ENCODE measurements at regions not wholly inside any gene's neighbourhood (a gene's known extent, or its start where the extent isn't known, plus 50 kb on each side); places are given as distances from the start of the nearest gene placed in this dataset.

- TF ChIP-seq, protein P1, sequence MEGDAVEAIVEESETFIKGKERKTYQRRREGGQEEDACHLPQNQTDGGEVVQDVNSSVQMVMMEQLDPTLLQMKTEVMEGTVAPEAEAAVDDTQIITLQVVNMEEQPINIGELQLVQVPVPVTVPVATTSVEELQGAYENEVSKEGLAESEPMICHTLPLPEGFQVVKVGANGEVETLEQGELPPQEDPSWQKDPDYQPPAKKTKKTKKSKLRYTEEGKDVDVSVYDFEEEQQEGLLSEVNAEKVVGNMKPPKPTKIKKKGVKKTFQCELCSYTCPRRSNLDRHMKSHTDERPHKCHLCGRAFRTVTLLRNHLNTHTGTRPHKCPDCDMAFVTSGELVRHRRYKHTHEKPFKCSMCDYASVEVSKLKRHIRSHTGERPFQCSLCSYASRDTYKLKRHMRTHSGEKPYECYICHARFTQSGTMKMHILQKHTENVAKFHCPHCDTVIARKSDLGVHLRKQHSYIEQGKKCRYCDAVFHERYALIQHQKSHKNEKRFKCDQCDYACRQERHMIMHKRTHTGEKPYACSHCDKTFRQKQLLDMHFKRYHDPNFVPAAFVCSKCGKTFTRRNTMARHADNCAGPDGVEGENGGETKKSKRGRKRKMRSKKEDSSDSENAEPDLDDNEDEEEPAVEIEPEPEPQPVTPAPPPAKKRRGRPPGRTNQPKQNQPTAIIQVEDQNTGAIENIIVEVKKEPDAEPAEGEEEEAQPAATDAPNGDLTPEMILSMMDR (IDR thresholded peaks at IDR 0.05; ENCODE audit: poor library complexity, severe bottlenecking) = no peak
- TF ChIP-seq MXI1 (conservative IDR thresholded peaks at IDR 0.05; ENCODE audit: poor library complexity, severe bottlenecking) = no peak
- no peak for TF ChIP-seq TAF1 (IDR thresholded peaks at IDR 0.05; ENCODE audit: low read depth)
- TF ChIP-seq EZH2 (IDR thresholded peaks at IDR 0.05; ENCODE audit: borderline replicate concordance, insufficient read depth, low read length, poor library complexity, severe bottlenecking) = no peak
- no peak for TF ChIP-seq POLR2AphosphoS5 (IDR thresholded peaks at IDR 0.05)
- no peak for TF ChIP-seq REST (IDR thresholded peaks at IDR 0.05; ENCODE audit: borderline replicate concordance)
- TF ChIP-seq EP300 (conservative IDR thresholded peaks at IDR 0.05; ENCODE audit: poor library complexity, severe bottlenecking) = no peak
- no peak for TF ChIP-seq SMC3 (conservative IDR thresholded peaks at IDR 0.05; ENCODE audit: poor library complexity)
Measured at GRCh38 chr4:53734182-53734581, 142.9 kb upstream of the LNX1 start.
